HFFc6 (cell line): ENCODE measurements at regions not wholly inside any gene's neighbourhood (a gene's known extent, or its start where the extent isn't known, plus 50 kb on each side); places are given as distances from the start of the nearest gene placed in this dataset.

ENCODE experiments used
- DNase-seq: peaks from one replicate; pipeline ENCODE4 v3.0.0-alpha.2; 2018
- H3K27ac Mint-ChIP-seq: 2 replicates; pipeline ENCODE4 v1.8.0; 2020; ENCODE audit warnings: mild to moderate bottlenecking, mixed read lengths
- H3K27me3 Mint-ChIP-seq: 2 replicates; pipeline ENCODE4 v1.8.0; 2021; ENCODE audit warnings: mild to moderate bottlenecking, moderate library complexity, mixed read lengths; ENCODE audit not compliant: insufficient read depth
- H3K36me3 Mint-ChIP-seq: 2 replicates; pipeline ENCODE4 v1.8.0; 2021; ENCODE audit warnings: low read depth, mixed read lengths
- H3K4me1 Mint-ChIP-seq: 2 replicates; pipeline ENCODE4 v1.8.0; 2020; ENCODE audit warnings: low read depth, mixed read lengths
- H3K4me3 Mint-ChIP-seq: 2 replicates; pipeline ENCODE4 v1.8.0; 2020; ENCODE audit warnings: mild to moderate bottlenecking, moderate library complexity, mixed read lengths
- H3K9me3 Mint-ChIP-seq: 2 replicates; pipeline ENCODE4 v1.8.0; 2020; ENCODE audit warnings: mild to moderate bottlenecking, mixed read lengths
- TF ChIP-seq, protein P1 (sequence below): fragments of 200-600 bp; sonication (generic); IDR thresholded peaks from 2 replicates; pipeline ENCODE4 v1.5.0; 2021; ENCODE audit warnings: antibody characterized with exemption, mild to moderate bottlenecking

DNA sequence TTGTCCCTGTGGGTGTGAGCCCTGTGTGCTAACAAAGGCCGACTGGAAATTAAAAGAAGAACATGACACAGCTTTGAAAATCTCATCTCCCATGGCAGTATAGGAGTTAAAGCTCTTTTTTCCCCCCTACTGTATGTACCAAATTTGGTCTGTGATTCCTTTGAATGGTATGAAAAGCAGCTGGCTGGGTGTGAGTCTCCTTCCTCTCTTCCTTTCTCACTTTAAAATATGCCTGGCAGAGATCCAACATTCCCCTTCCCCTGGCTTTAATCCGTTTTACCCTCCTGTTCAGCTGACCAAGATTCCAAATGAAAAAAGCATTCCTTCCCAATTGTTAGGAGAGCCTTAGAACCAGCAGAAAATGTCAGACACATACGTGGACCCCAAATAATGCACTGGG, 225.0 kb upstream of the CELF2 start:
- Mint-ChIP-seq H3K9me3 (no peaks in the 10 kb centered on the region), H3K27me3 (no peaks in the 10 kb centered on the region; the same call in 1 of the 2 replicates), H3K4me1 (peaks cover 69% of the 10 kb centered on the region), H3K36me3 (no peaks in the 10 kb centered on the region; the same call in 1 of the 2 replicates), H3K4me3 (peak overlapping the region; percentile 63), H3K27ac (peak overlapping the region; percentile 82)
- DNase-seq: peak; percentile 62
- TF ChIP-seq, protein P1, sequence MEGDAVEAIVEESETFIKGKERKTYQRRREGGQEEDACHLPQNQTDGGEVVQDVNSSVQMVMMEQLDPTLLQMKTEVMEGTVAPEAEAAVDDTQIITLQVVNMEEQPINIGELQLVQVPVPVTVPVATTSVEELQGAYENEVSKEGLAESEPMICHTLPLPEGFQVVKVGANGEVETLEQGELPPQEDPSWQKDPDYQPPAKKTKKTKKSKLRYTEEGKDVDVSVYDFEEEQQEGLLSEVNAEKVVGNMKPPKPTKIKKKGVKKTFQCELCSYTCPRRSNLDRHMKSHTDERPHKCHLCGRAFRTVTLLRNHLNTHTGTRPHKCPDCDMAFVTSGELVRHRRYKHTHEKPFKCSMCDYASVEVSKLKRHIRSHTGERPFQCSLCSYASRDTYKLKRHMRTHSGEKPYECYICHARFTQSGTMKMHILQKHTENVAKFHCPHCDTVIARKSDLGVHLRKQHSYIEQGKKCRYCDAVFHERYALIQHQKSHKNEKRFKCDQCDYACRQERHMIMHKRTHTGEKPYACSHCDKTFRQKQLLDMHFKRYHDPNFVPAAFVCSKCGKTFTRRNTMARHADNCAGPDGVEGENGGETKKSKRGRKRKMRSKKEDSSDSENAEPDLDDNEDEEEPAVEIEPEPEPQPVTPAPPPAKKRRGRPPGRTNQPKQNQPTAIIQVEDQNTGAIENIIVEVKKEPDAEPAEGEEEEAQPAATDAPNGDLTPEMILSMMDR: no peak

DNA sequence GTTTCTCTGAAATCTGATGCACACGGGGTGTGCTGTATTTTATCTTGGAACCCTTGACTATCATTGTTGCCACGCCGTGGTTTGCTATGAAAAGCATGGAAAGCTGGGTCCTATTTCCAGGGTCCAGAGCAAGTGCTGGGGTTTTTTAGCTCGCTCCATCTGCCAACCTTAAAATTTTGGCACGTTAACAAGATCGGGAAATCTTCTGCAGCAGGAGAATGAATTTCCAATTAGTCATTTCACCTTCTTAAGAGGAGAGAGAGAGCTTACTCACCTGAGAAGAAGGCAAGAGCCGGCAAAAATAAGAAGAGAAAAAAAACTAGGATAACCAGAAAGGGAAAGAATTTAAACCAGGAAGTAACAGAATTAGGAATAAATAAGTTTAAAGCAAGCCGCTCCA, 223.6 kb upstream of the CELF2 start:
- Mint-ChIP-seq H3K4me1 (peaks cover 78% of the 10 kb centered on the region), H3K36me3 (no peaks in the 10 kb centered on the region; the same call in 1 of the 2 replicates), H3K9me3 (no peaks in the 10 kb centered on the region), H3K27ac (no peak overlapping the region), H3K4me3 (no peak overlapping the region), H3K27me3 (no peaks in the 10 kb centered on the region)
- DNase-seq: no peak
- TF ChIP-seq, protein P1: no peak

DNA sequence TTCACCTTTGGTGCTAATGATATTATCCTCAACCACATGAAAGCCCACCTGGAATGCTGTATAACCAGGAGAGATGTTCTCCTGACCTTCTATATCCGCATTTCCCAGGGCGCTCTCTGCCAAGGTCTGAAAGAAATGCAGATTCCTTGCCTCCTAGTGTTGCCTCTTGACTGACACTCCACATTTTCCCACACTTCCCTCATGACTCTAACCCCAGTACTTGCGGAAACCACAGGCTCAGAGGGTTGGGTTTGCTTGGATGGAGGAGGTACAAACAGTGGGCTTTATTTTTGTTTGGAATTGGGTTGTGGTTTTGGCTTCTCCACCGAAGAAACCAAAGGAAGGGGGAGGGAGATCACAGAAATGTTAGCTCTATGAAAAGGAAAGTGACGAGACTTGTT, 222.9 kb upstream of the CELF2 start:
- H3K27me3 Mint-ChIP-seq: no peaks in the 10 kb centered on the region
- no peaks in the 10 kb centered on the region; the same call in 1 of the 2 replicates for H3K36me3 Mint-ChIP-seq
- H3K9me3 Mint-ChIP-seq: no peaks in the 10 kb centered on the region
- DNase-seq: no peak
- H3K4me1 Mint-ChIP-seq: peaks cover 78% of the 10 kb centered on the region
- TF ChIP-seq, protein P1: no peak
- H3K4me3 Mint-ChIP-seq: no peak overlapping the region
- H3K27ac Mint-ChIP-seq: no peak overlapping the region

DNA sequence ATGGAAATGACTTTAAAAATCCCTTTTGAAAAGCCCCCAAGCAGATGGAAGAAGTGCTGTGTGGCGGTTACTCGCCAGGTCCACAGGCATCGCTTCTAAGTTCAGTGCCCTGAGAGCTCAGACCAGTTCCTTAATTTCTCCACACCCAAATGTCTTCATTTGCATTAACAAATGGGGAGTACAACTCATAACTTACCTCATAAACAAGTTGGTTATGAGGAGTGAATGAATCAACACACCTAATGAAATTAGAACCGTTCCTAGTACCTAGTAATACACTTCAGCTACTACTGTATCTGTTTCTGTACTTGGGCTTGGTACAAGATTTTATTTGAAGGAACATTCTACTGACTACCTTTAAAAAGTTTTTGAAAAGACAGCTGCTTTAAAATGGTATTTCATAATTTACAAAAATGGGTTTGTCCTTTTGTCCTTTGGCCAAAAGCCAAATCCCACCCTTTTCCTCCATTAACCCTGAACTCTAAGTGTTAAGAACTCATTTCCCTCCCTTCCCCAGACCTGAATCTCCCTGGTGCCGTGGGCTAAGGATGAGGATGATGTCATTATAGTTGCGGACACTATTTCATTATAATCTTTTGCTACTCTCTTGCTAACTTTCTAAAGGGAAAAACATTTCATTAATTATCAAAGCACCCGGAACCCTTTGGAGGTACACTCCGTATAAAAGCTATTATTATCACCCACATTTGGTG, 221.5 kb upstream of the CELF2 start:
- no peaks in the 10 kb centered on the region for H3K36me3 Mint-ChIP-seq
- peak overlapping the region; percentile 68 for H3K4me3 Mint-ChIP-seq
- H3K27ac Mint-ChIP-seq: peak overlapping the region; percentile 85
- H3K27me3 Mint-ChIP-seq: no peaks in the 10 kb centered on the region
- peaks cover 74% of the 10 kb centered on the region for H3K4me1 Mint-ChIP-seq
- TF ChIP-seq, protein P1: no peak
- no peak for DNase-seq
- H3K9me3 Mint-ChIP-seq: no peaks in the 10 kb centered on the region

DNA sequence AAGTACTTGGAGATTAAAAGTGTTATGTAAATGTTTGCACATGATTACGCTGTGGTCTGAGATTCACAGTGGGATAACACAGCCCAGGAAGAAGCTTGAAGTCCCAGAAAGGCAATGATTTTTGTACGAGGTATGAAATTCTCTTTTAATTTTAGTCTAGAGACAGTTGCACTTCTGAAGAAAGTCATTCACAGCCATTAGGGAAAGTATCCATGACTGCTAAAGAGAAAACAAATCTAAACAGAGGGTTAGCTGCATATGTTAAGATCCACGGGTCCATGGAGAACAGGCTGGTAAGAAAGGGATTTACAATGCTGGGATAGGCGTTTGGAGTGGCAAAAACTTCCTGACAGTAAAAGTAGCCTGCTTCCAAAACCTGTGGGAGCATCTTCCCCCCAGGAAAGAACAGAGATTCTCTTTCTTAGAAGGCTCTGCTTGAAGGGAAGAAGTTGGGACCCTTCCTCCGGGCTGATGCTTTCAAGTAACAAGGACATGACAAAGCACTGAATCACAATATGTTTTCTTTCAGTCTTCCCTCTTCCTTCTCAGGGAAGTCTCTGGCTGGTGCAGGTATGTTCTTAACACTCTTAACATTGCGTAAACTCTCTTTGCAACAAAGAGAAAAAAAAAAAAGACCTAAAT, 220.8 kb upstream of the CELF2 start:
- peak overlapping the region; percentile 85 for H3K27ac Mint-ChIP-seq
- H3K27me3 Mint-ChIP-seq: no peaks in the 10 kb centered on the region
- H3K4me1 Mint-ChIP-seq: peaks cover 69% of the 10 kb centered on the region
- DNase-seq: no peak
- no peaks in the 10 kb centered on the region for H3K36me3 Mint-ChIP-seq
- TF ChIP-seq, protein P1: no peak
- H3K9me3 Mint-ChIP-seq: no peaks in the 10 kb centered on the region
- peak overlapping the region; percentile 68 for H3K4me3 Mint-ChIP-seq
